Body of pancreas (tissue), 4 donors: ENCODE measurements at regions not wholly inside any gene's neighbourhood (a gene's known extent, or its start where the extent isn't known, plus 50 kb on each side); places are given as distances from the start of the nearest gene placed in this dataset.

Experiments
- ATAC-seq: fragments of 150-250 bp; one replicate; pipeline ENCODE4 v1.9.1; 2016
- DNase-seq, 4 donors: peaks; one replicate each; pipeline ENCODE4 v3.0.0-alpha.2; 2019
- H3K27ac ChIP-seq, 4 donors: fragments of 200-600 bp; sonication (generic); 1 replicate in 3 of 4; 2 replicates in 1 of 4; pipeline versions ENCODE4 v1.5.1 to v1.6.1; 2016 to 2019; ENCODE audit warnings: mild to moderate bottlenecking in 1 of 4, mixed read lengths in 1 of 4, moderate library complexity in 1 of 4
- H3K27me3 ChIP-seq, 2 donors: fragments of 200-600 bp; sonication (generic); one replicate each; pipeline ENCODE4 v1.6.0; 2016; ENCODE audit warnings: mild to moderate bottlenecking in 1 of 2
- H3K36me3 ChIP-seq, 2 donors: fragments of 200-600 bp; sonication (generic); replicated peaks in 1 of 2; 2 replicates each; pipeline ENCODE4 v1.5.1; 2016; ENCODE audit warnings: low read depth in 2 of 2; ENCODE audit not compliant: insufficient read depth in 1 of 2
- H3K4me1 ChIP-seq: fragments of 200-600 bp; sonication (generic); one replicate; pipeline ENCODE4 v1.6.0; 2016
- H3K4me3 ChIP-seq, 2 donors: fragments of 200-600 bp; sonication (generic); 1 replicate in 1 of 2; 2 replicates in 1 of 2; pipeline ENCODE4 v1.5.1; 2016 to 2019
- H3K9me3 ChIP-seq, 3 donors: fragments of 200-600 bp; sonication (generic); 1 replicate in 2 of 3; 2 replicates in 1 of 3; pipeline ENCODE4 v1.5.1; 2016
- CTCF ChIP-seq, 7 experiments: fragments of 450-650 bp in 4 of 7; fragments of 200-600 bp in 3 of 7; sonication (generic) in 3 of 7; IDR thresholded peaks; one replicate each; pipeline ENCODE4 v1.5.1; 2016 to 2019; ENCODE audit warnings: antibody characterized with exemption in 7 of 7
- POLR2A ChIP-seq, 3 donors: fragments of 450-650 bp; IDR thresholded peaks; one replicate each; pipeline ENCODE4 v1.6.1; 2016; ENCODE audit warnings: antibody characterized with exemption in 3 of 3, mild to moderate bottlenecking in 2 of 3
- WGBS, 2 donors: methylation state at CpG; one replicate each; pipeline ENCODE4 v1.1.5; 2017; 5-methylcytosine and 5-hydroxymethylcytosine counted together
- intact Hi-C: fragments of 100-400 bp; cut with DNase I; formaldehyde crosslinking; loops from one replicate; pipeline ENCODE4 v1.15.1; 2023

- DNase-seq (no peak), ATAC-seq (no peak)
- no peaks in the 10 kb centered on the region for H3K36me3 ChIP-seq
- intact Hi-C loops = no loop called here
- H3K4me1 ChIP-seq = peaks cover 24% of the 10 kb centered on the region
- 50 to 55% methylated on average over 5 of the region's 5 CpGs for WGBS, 2 donors
- TF ChIP-seq POLR2A (IDR thresholded peaks at IDR 0.05) (no peak), CTCF (IDR thresholded peaks at IDR 0.05) (no peak)
- peaks cover 0 to 6% of the 10 kb centered on the region in 2 donors for H3K27me3 ChIP-seq
- H3K4me3 ChIP-seq = no peak overlapping the region
- H3K9me3 ChIP-seq = no peaks in the 10 kb centered on the region
- H3K27ac ChIP-seq = no peak overlapping the region
Measured at GRCh38 chr3:159765860-159766294, 222.8 kb upstream of the IL12A start.

- DNase-seq (no peak), ATAC-seq (no peak)
- H3K36me3 ChIP-seq = no peaks in the 10 kb centered on the region
- H3K27ac ChIP-seq = no peak overlapping the region
- H3K4me3 ChIP-seq = no peak overlapping the region
- peaks cover 0 to 6% of the 10 kb centered on the region in 2 donors for H3K27me3 ChIP-seq
- TF ChIP-seq CTCF (IDR thresholded peaks at IDR 0.05) (peak in 1 of 7 experiments; percentile 9), POLR2A (IDR thresholded peaks at IDR 0.05) (no peak)
- intact Hi-C loops = no loop called here
- WGBS, 2 donors = 58 to 77% methylated on average over 2 of the region's 2 CpGs
- H3K4me1 ChIP-seq = peaks cover 24% of the 10 kb centered on the region
- H3K9me3 ChIP-seq = no peaks in the 10 kb centered on the region
Measured at GRCh38 chr3:159766563-159767185, 222.0 kb upstream of the IL12A start.

- Histone ChIP-seq H3K4me3 (no peak overlapping the region), H3K27ac (no peak overlapping the region), H3K9me3 (no peaks in the 10 kb centered on the region), H3K4me1 (no peaks in the 10 kb centered on the region), H3K27me3 (no peaks in the 10 kb centered on the region), H3K36me3 (no peaks in the 10 kb centered on the region)
- WGBS, 2 donors = 63 to 67% methylated on average over 2 of the region's 2 CpGs
- TF ChIP-seq CTCF (IDR thresholded peaks at IDR 0.05) (no peak), POLR2A (IDR thresholded peaks at IDR 0.05) (no peak)
- no peak for ATAC-seq
- intact Hi-C loops = no loop called here
- DNase-seq = no peak
Measured at GRCh38 chr3:159770998-159771397, 217.6 kb upstream of the IL12A start.

- TF ChIP-seq CTCF (IDR thresholded peaks at IDR 0.05) (no peak), POLR2A (IDR thresholded peaks at IDR 0.05) (no peak)
- Histone ChIP-seq H3K36me3 (no peaks in the 10 kb centered on the region), H3K4me3 (no peak overlapping the region), H3K4me1 (no peaks in the 10 kb centered on the region), H3K27me3 (no peaks in the 10 kb centered on the region), H3K27ac (no peak overlapping the region), H3K9me3 (no peaks in the 10 kb centered on the region)
- WGBS, 2 donors = 80 to 82% methylated on average over 11 of the region's 11 CpGs
- intact Hi-C loops = no loop called here
- DNase-seq (no peak), ATAC-seq (no peak)
Measured at GRCh38 chr3:159771865-159772611, 216.6 kb upstream of the IL12A start.
